OCI-M2 (cell line): ENCODE measurements at regions not wholly inside any gene's neighbourhood (a gene's known extent, or its start where the extent isn't known, plus 50 kb on each side); places are given as distances from the start of the nearest gene placed in this dataset.

Source experiments
- DNase-seq: peaks from one replicate; lab custom pipeline; 2025; ENCODE audit not compliant: unreplicated experiment; lab: John Stamatoyannopoulos, UW

DNA sequence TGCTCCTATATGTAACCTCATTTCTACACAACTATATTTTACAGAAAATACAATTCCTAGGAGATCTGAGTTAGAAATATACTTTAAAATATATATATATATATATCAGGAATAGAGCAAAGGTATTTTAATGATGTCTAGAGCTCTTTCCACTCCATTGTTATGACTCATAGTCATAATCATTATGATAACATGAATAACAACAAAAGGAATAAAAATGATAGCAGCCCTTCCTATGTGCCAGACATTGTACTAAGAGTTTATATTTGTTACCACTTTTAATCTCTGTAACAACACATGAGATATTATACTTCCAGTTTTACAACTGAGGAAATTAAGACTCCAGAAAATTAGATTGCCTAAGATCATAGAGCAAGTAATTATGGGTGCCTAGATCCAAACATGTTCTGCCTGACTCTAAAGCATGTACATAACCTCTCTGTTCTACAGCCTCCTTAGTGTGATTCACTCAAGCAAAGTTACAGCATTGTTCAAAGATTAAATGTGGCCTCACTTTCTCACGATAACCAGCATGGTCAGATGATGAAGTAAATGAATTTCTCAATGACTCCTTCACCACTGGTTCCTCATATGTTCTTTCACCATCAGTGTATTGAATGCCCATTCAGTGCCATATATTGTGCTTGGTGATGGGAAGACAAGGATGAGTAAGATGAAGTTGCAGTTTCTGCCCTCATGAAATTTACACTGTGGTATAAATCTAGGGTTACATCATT, 452.1 kb downstream of the EFNA5 start:
- DNase-seq, result no peak

- no peak for DNase-seq
These were observed 453.0 kb downstream of the EFNA5 start for GRCh38 chr5:107217721-107218130.

DNA sequence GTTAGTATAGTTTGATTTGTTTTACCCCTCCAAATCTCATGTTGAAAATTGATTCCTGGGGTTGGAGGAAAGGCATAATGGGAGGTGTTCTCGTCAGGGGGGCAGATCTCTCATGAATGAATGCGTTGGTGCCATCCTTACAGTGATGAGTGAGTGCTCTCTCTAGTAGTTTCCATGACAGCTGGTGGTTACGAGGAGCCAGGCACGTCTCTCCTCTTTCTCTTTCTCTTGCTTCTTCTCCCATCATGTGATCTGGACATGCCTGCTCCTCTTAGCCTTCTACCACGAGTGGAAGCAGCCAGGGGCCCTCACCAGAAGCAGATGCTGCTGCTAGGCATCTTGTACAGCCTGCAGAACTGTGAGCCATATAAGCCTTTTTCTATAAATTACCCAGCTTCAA, 454.1 kb downstream of the EFNA5 start:
- no peak for DNase-seq

GRCh38 chr5:107215611-107216010, 455.1 kb downstream of the EFNA5 start:
- DNase-seq, result no peak

- DNase-seq, result no peak
These were observed 457.7 kb downstream of the EFNA5 start for GRCh38 chr5:107213025-107213424.

DNA sequence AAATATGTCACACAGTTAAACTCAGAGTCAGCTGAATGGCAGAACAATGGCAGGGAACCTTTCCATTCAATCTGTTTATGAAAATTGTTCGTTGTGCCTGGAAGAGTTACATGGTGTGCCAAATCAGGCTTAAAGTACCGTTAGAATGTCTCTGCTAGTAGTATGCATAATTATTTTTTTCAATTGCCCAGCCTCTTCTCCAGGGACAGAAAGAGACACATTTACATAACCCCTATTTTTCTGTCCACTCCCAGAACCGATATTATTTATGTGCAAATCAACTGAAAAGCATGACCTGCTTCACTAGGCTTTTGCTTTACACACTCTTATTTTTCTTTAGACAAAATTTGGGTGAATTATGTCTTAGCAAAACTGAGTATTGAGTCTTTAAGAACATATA, 459.1 kb downstream of the EFNA5 start:
- DNase-seq, result no peak

DNA sequence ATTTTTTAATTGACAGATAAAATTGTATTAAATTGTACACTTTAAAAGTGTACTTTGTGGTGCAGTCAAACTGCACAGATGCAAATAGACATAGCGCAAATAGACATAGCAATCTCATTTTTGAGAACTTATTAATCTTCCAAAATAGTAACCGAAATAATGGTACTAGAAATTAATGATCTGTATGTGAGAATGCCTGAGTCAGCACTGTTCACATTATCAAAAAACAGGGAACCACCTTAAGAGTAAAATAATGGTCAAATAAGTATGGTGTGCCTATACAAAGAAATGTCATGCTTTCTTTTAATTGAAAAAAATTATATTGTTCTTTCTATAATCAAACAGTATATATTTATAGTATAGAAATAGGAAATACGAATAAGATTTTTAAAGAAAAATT, 461.9 kb downstream of the EFNA5 start:
- no peak for DNase-seq

- no peak for DNase-seq
These were observed 466.3 kb downstream of the EFNA5 start for GRCh38 chr5:107204413-107204812.

DNA sequence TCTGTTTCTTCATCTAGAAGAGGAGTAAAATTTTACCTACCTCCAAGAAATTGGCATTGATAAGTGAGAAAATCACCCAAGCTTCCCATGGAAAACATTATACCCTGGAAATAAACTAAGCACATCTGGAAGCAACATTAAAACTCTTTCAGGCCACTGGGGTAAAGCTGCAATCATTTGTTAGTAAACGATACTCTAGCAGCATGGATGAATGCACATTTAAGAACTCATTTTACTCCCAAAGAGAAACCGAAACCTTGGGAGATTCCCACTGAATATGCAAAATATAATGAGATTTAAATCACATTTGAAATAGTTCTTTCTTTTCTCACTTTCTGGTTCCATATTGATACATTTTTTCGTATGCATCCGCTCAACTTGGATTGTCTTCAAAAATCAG, 467.5 kb downstream of the EFNA5 start:
- DNase-seq, result no peak

DNA sequence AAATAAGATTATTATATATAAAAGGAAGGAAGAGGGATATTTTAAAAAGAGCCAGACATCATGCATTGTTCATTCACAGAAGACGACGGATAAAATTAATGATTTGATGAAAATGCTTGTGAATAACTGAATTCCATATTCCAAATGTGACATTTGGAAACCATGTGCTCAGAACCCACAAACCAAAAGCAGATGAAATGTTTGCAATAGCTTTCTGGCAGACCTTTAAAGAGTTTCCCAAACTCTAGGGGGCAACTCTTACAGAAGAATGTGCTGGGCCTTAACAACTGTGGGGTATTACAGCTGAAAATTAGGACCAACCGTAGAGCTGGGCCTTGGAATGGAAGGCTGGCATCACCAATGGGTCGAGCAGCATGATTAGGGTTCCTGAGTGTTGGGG, 471.0 kb downstream of the EFNA5 start:
- no peak for DNase-seq

DNA sequence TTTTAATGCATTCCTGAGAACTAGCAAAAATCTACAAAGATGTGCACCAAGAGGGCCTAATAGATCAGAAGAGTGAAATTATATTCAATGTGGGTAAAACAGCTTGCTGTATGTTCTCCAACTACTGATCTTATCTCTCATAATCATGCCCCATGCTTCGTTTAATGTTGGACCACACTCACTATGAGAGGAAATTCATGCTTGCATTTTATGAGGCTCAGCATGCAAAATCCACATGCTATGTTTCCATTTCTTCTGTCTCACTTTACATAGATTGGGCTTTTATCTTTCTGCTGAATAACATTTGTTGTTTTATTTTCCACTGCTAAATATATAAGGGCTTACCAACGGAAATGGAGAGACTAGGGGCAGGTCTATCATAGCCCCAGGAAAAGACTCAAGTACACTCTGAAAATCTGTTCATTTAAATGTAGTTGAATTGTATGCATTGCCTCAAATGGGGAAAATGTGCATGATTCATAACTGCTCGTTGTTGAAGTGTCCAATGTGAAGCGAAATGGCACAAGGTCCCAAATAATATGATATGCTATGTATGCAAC, 474.2 kb downstream of the EFNA5 start:
- no peak for DNase-seq

- DNase-seq, result no peak
These were observed 474.8 kb downstream of the EFNA5 start for GRCh38 chr5:107195890-107196395.

DNA sequence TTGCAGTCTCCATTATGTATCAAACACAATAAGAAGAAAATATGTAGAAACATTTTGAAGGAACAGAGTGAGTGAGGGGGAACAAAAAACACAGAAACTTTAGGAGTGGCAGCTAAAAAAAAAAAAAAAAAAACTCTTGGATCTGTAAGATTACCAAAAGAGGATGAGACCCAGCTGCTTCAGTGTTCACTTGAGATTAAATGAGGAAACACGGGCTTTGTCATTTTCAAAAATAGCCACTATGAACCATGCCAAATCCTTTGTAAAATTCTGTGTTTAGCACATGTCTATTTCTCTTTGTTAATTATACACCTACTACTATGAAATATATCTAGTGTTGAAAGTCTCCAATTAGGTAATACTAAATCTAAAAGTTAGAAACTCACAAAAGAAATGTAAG, 485.9 kb downstream of the EFNA5 start:
- DNase-seq, result no peak

- DNase-seq, result no peak
These were observed 486.7 kb downstream of the EFNA5 start for GRCh38 chr5:107184066-107184465.

DNA sequence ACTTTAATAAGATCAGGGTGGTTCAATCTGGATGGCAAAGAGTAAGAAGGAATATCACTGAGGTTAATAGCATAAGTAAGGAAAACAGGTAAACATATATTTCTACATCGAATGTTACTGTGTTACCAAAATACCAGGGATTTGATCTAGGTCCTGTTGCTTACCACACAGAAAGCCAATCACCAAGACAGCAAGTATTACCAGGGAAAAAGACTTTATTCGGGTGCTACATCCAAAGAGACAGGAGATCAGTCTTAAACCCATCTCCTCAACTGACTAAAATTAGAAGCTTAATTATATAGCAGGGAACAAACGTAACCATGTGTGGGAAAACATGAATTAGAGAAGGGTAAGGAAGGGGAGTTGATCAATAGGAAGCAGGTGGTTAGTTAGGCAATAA, 500.1 kb downstream of the EFNA5 start:
- DNase-seq, result no peak

DNA sequence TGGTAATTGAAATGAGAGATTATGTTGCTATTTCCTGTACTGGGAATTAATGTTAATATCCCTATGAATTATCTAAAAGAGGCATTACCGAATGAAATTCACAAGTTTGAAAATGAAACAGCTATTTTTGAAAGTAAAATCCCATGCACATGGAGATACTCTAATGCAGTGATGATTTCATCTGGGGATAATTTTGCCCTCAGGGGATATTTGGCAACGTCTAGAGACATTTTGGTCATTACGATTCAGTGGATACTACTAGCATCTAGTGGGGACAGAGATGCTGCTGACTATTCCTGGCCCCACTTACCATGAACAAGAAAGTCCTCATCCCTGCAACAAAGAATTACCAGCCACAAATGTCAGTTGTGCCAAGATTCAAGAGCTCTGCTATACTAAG, 500.9 kb downstream of the EFNA5 start:
- no peak for DNase-seq

DNA sequence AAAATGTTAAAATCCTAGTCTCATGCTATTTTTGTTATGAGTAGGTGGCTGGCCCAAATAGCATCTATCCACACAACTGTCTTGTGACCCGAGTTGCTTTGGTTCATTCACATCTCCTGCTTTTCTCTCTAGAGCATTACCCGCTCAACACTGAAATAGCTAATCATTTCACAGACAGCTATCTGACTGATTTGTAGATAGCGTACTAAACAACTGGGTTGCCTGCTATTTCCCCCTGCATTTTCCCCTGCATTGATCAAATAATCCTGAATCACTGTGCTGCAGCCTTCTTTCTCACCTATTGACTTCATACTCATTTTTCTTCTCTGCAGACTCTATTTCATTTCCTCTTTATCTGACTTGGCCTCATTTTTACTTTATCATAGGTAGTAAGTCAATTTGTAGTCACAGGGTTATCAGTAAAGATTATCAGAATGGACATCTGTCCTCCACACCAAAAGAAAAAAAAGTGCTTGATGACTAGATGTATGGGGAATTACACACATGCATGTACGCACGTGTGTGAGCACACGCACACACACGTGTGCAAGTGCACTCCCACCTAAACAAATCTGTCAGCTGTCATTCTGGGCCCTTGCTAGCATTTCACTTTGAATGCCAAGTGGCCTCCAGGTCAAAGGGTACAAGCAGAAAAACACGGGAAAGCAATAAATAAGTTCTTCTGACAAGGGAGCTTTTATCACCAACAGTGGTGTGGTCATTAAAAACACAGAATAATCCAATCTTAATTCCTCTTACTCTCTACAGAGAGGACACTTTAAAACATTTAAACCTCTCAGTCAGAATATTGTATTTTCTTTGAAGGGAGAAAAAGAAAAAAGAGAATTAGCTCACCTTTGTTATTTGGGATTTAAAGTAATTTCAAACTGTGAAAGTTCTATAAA, 501.6 kb downstream of the EFNA5 start:
- DNase-seq, result no peak

GRCh38 chr5:107168086-107168485, 502.7 kb downstream of the EFNA5 start:
- DNase-seq, result no peak

DNA sequence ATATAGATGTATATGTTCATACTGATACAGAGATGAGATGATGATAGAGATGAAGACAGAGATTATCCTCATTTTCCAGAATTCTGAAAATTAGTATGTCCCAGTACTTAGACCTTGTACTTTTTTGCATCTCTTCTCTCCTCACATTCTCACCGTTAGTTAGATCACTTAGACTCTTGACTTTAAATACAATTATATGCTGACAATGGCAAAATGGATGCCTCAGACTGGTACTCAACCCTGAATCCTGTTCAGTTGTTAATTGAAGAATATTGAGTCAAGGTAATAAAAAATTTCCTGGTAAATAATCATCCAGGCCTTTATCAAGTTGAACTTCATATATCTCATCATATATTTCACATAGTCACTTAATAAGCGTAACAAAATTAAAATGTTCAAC, 505.4 kb downstream of the EFNA5 start:
- no peak for DNase-seq

GRCh38 chr5:107157809-107158208, 512.9 kb downstream of the EFNA5 start:
- no peak for DNase-seq

DNA sequence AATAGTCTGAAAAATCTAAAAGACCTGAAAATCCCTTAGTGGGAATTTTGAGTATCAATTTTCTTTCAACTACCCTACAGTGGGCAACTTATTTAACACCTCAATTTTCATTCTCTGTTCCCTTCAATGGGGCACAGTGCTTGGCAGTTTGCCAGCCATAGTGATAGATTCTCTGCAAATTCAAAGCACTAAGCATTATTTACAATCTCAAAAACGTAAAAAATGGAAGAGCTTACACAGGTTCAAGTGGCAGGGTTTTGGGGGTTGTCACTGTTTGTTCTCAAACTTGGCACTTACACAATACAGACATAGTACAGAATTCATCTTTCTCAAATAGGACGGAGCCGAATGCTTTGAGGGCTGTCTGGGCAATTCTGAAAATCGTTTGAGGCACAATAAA, 515.0 kb downstream of the EFNA5 start:
- no peak for DNase-seq

DNA sequence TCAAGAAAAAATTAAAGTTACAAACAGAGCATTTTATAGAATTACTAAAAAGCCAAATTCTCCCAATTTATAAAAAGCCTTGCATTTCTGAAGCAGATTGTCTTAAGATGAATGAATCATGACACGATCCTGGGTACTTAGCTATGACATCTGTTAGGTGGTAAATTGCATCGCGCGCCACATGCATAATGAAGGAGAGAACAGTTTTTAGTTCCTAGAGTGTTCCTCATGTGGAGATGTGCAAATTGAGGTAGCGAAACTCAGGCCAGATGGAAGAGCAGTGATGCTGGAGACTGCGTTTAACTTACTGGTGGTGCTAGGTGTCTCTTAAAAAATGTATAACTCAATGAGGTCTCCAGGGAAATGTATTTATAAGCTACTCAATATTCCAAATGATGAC, 516.1 kb downstream of the EFNA5 start:
- DNase-seq, result no peak
